GM19328 (cell line): ENCODE measurements at regions not wholly inside any gene's neighbourhood (a gene's known extent, or its start where the extent isn't known, plus 50 kb on each side); places are given as distances from the start of the nearest gene placed in this dataset.
"Not testable (repeated sequence)": the region's sequence is repeated elsewhere in the genome, so short reads cannot be mapped to it uniquely, and the experiment has no call there.

Experiments
- ATAC-seq: cut with Tn5 transposase; IDR thresholded peaks from one replicate; pipeline ENCODE4 v1.9.1; 2021; ENCODE audit warnings: mild to moderate bottlenecking, moderate library complexity; ENCODE audit not compliant: unreplicated experiment

GRCh38 chr10:2893991-2894390, 173.4 kb upstream of the PFKP start:
- no peak for ATAC-seq

- no peak for ATAC-seq
Observed at GRCh38 chr10:2893158-2893845, 174.0 kb upstream of the PFKP start.

- ATAC-seq, result no peak
Observed at GRCh38 chr10:2891770-2892124, 175.6 kb upstream of the PFKP start.

GRCh38 chr10:2891073-2891769, 176.1 kb upstream of the PFKP start:
- no peak for ATAC-seq

GRCh38 chr10:2890093-2890492, 177.3 kb upstream of the PFKP start:
- ATAC-seq, result no peak

- no peak for ATAC-seq
Observed at GRCh38 chr10:2888403-2889004, 178.8 kb upstream of the PFKP start.

- ATAC-seq, result no peak
Observed at GRCh38 chr10:2887391-2888070, 179.8 kb upstream of the PFKP start.

- ATAC-seq, result no peak
Observed at GRCh38 chr10:2886662-2887061, 180.7 kb upstream of the PFKP start.

GRCh38 chr10:2885288-2886278, 181.8 kb upstream of the PFKP start:
- ATAC-seq, result no peak

- ATAC-seq, result not testable (repeated sequence)
Observed at GRCh38 chr10:2883983-2884540, 183.3 kb upstream of the PFKP start.

- ATAC-seq, result no peak
Observed at GRCh38 chr10:2883238-2883637, 184.1 kb upstream of the PFKP start.

GRCh38 chr10:2882628-2883027, 184.7 kb upstream of the PFKP start:
- ATAC-seq, result no peak

GRCh38 chr10:2881720-2882620, 185.4 kb upstream of the PFKP start:
- ATAC-seq, result no peak

- ATAC-seq, result not testable (repeated sequence)
Observed at GRCh38 chr10:2880050-2880449, 187.3 kb upstream of the PFKP start.

- ATAC-seq, result no peak
Observed at GRCh38 chr10:2878818-2879217, 188.5 kb upstream of the PFKP start.

GRCh38 chr10:2876032-2876431, 191.3 kb upstream of the PFKP start:
- ATAC-seq, result no peak

GRCh38 chr10:2874963-2875362, 192.4 kb upstream of the PFKP start:
- no peak for ATAC-seq

GRCh38 chr10:2873769-2874168, 193.6 kb upstream of the PFKP start:
- ATAC-seq, result no peak

- ATAC-seq, result no peak
Observed at GRCh38 chr10:2871673-2872219, 195.6 kb upstream of the PFKP start.
